ENCODE measurements at regions not wholly inside any gene's neighbourhood (a gene's known extent, or its start where the extent isn't known, plus 50 kb on each side); places are given as distances from the start of the nearest gene placed in this dataset.

GRCh38 chr22:27370269-27370668, 431.3 kb downstream of the MN1 start:
- no peak for TF ChIP-seq CTCF (IDR thresholded peaks at IDR 0.05)
- no peak for TF ChIP-seq POLR2A (IDR thresholded peaks at IDR 0.05)
- TF ChIP-seq POLR2AphosphoS5 (IDR thresholded peaks at IDR 0.05) = no peak
- no peak for TF ChIP-seq EP300 (IDR thresholded peaks at IDR 0.05)

Measured in stomach (tissue), 4 donors.